GM12878 (cell line): ENCODE measurements at regions not wholly inside any gene's neighbourhood (a gene's known extent, or its start where the extent isn't known, plus 50 kb on each side); places are given as distances from the start of the nearest gene placed in this dataset.

ENCODE experiments used
- ATAC-seq: fragments of 200-7000 bp; cut with Tn5 transposase; 3 replicates; pipeline ENCODE4 v1.9.1; 2020; ENCODE audit warnings: mild to moderate bottlenecking, moderate library complexity
- BruUV-seq: library from RNA; stranded (reverse); fragments of 400-500 nt; replicated peaks from 2 replicates; lab custom pipeline; 2021; lab: Mats Ljungman, UMichigan
- CTCF ChIA-PET: fragments of 300-600 bp; sonication (Branson Sonifier 250); formaldehyde crosslinking; extraction: SDS; loops from one replicate; lab custom pipeline; 2021; ENCODE audit warnings: inconsistent platforms; lab: Yijun Ruan, JAX
- POLR2A ChIA-PET: fragments of 350-600 bp; formaldehyde crosslinking; extraction: SDS; loops from one replicate; lab custom pipeline; 2021; ENCODE audit warnings: inconsistent platforms; lab: Charles Lee
- RAD21 ChIA-PET: fragments of 300-600 bp; sonication (Branson Sonifier 250); formaldehyde crosslinking; loops from one replicate; lab custom pipeline; 2023; ENCODE audit warnings: antibody characterized with exemption; ENCODE audit not compliant: unreplicated experiment; lab: Charles Lee
- SMC1A ChIA-PET: fragments of 300-600 bp; sonication (Branson Sonifier 250); formaldehyde crosslinking; loops from one replicate; lab custom pipeline; 2023; ENCODE audit not compliant: unreplicated experiment, uncharacterized antibody; lab: Charles Lee
- DNase-seq: peaks from one replicate; pipeline ENCODE4 v3.0.0-alpha.2; 2011; ENCODE audit warnings: low read depth, low spot score
- FAIRE-seq: peaks from 3 replicates; lab custom pipeline; 2011; peaks lifted over from hg19 to GRCh38; lab: Jason Lieb, UNC
- H2AFZ ChIP-seq: 2 replicates; pipeline ENCODE4 v1.6.0; 2011; ENCODE audit warnings: low read depth, low read length, control low read depth; ENCODE audit not compliant: control insufficient read depth
- H3K27ac ChIP-seq: 2 replicates; pipeline ENCODE4 v1.5.1; 2011; ENCODE audit warnings: control low read depth; ENCODE audit not compliant: control insufficient read depth, insufficient read depth
- H3K27me3 ChIP-seq, 2 experiments: replicated peaks in 1 of 2; 2 replicates each; pipeline versions ENCODE4 v1.6.0 to v1.6.1; 2011; ENCODE audit warnings: low read length in 1 of 2; ENCODE audit not compliant: control insufficient read depth in 2 of 2, insufficient read depth in 2 of 2
- H3K36me3 ChIP-seq, 2 experiments: 2 replicates each; pipeline ENCODE4 v1.5.1; 2011; ENCODE audit warnings: low read length in 1 of 2; ENCODE audit not compliant: control insufficient read depth in 2 of 2, insufficient read depth in 2 of 2
- H3K4me1 ChIP-seq: 2 replicates; pipeline ENCODE4 v1.6.1; 2011; ENCODE audit warnings: mild to moderate bottlenecking, low read length, moderate library complexity, mixed read lengths; ENCODE audit not compliant: control insufficient read depth, insufficient read depth
- H3K4me2 ChIP-seq: 2 replicates; pipeline ENCODE4 v1.6.0; 2011; ENCODE audit warnings: control low read depth; ENCODE audit not compliant: control insufficient read depth, insufficient read depth
- H3K4me3 ChIP-seq: fragments of 200-600 bp; sonication (generic); 2 replicates; pipeline ENCODE4 v1.5.1; 2016
- H3K79me2 ChIP-seq: 2 replicates; pipeline ENCODE4 v1.6.0; 2011; ENCODE audit warnings: low read length; ENCODE audit not compliant: control insufficient read depth, insufficient read depth
- H3K9ac ChIP-seq: 2 replicates; pipeline ENCODE4 v1.8.0; 2011; ENCODE audit warnings: low read length, control low read depth, mixed read lengths; ENCODE audit not compliant: control insufficient read depth, insufficient read depth
- H3K9me3 ChIP-seq: replicated peaks from 3 replicates; pipeline ENCODE4 v1.5.1; 2011; ENCODE audit warnings: mild to moderate bottlenecking, low read length; ENCODE audit not compliant: control insufficient read depth, insufficient read depth
- H4K20me1 ChIP-seq: 2 replicates; pipeline ENCODE4 v1.6.0; 2011; ENCODE audit not compliant: control insufficient read depth, insufficient read depth
- KLF5 ChIP-seq: fragments of 450-650 bp; IDR thresholded peaks from 2 replicates; pipeline ENCODE4 v1.6.1; 2014; ENCODE audit warnings: mild to moderate bottlenecking; ENCODE audit not compliant: partially characterized antibody
- MTA2 ChIP-seq: fragments of 450-650 bp; IDR thresholded peaks from 2 replicates; pipeline ENCODE4 v1.6.1; 2016; ENCODE audit warnings: low read depth, mild to moderate bottlenecking, moderate library complexity
- NFYB ChIP-seq: IDR thresholded peaks from 2 replicates; pipeline ENCODE4 v1.6.1; 2011; ENCODE audit warnings: low read depth, mild to moderate bottlenecking, low read length, improper control_type of control experiment, moderate library complexity; ENCODE audit not compliant: insufficient read depth
- NR2C2 ChIP-seq: IDR thresholded peaks from 2 replicates; pipeline ENCODE4 v1.6.1; 2011; ENCODE audit warnings: borderline replicate concordance, low read depth; ENCODE audit not compliant: control insufficient read depth, insufficient read length
- RBBP5 ChIP-seq: fragments of 200-600 bp; sonication (generic); conservative IDR thresholded peaks from 2 replicates; pipeline ENCODE4 v1.6.1; 2016
- SMAD5 ChIP-seq: IDR thresholded peaks from 2 replicates; pipeline ENCODE4 v1.6.1; 2016; ENCODE audit warnings: antibody characterized with exemption, low read depth
- ZNF207 ChIP-seq: fragments of 450-650 bp; IDR thresholded peaks from 2 replicates; pipeline ENCODE4 v1.6.1; 2014; ENCODE audit warnings: antibody characterized with exemption, mild to moderate bottlenecking, borderline replicate concordance
- WGBS: methylation state at CpG from one replicate; pipeline ENCODE4 v1.1.6; 2016; ENCODE audit warnings: low lambda C conversion rate; ENCODE audit not compliant: insufficient replicate concordance, insufficient coverage; ENCODE audit errors: missing lambda C conversion rate; 5-methylcytosine and 5-hydroxymethylcytosine counted together
- in situ Hi-C: fragments of 300-500 bp; cut with MboI; formaldehyde crosslinking; loops from 9 replicates; pipeline ENCODE4 v1.14.3; 2018; ENCODE audit warnings: mixed read lengths
- intact Hi-C: fragments of 100-400 bp; cut with micrococcal nuclease; formaldehyde crosslinking; loops from one replicate; pipeline ENCODE4 v1.14.2; 2022; ENCODE audit not compliant: unreplicated experiment
- TF ChIP-seq, protein P1 (sequence below): IDR thresholded peaks from 2 replicates; pipeline ENCODE4 v1.6.1; 2012; ENCODE audit warnings: mild to moderate bottlenecking, low read depth, low read length
- TF ChIP-seq, protein P2 (sequence below): fragments of 450-650 bp; IDR thresholded peaks from 2 replicates; pipeline ENCODE4 v1.6.1; 2017; ENCODE audit warnings: borderline replicate concordance
- TF ChIP-seq, protein P3 (sequence below): fragments of 450-650 bp; IDR thresholded peaks from 2 replicates; pipeline ENCODE4 v1.6.1; 2016; ENCODE audit warnings: mild to moderate bottlenecking

DNA sequence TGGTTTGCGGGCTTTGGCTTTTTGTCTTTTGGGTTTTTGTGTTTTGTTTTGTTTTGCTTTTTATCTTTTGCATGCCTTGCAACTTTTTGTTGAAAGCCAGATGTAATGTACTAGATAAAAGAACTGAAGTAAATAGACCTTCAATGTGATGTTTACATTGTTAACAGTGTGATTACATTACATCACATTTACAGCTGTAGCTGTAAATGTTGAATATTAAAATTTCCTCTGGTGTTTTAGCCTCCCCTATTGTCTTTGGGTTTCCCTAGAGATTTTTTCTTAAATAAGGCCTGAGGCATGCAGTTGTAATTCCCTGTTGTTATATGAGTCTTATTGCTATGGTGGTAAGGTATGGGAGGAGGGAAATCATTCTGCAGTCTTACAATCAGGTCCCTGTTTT lies 275.0 kb downstream of the PARM1 start:
- TF ChIP-seq NFYB: no peak
- no peak for TF ChIP-seq SMAD5
- no peak for TF ChIP-seq RBBP5
- no peak for TF ChIP-seq MTA2
- TF ChIP-seq ZNF207: no peak
- no peak for TF ChIP-seq KLF5
- TF ChIP-seq, protein P1, sequence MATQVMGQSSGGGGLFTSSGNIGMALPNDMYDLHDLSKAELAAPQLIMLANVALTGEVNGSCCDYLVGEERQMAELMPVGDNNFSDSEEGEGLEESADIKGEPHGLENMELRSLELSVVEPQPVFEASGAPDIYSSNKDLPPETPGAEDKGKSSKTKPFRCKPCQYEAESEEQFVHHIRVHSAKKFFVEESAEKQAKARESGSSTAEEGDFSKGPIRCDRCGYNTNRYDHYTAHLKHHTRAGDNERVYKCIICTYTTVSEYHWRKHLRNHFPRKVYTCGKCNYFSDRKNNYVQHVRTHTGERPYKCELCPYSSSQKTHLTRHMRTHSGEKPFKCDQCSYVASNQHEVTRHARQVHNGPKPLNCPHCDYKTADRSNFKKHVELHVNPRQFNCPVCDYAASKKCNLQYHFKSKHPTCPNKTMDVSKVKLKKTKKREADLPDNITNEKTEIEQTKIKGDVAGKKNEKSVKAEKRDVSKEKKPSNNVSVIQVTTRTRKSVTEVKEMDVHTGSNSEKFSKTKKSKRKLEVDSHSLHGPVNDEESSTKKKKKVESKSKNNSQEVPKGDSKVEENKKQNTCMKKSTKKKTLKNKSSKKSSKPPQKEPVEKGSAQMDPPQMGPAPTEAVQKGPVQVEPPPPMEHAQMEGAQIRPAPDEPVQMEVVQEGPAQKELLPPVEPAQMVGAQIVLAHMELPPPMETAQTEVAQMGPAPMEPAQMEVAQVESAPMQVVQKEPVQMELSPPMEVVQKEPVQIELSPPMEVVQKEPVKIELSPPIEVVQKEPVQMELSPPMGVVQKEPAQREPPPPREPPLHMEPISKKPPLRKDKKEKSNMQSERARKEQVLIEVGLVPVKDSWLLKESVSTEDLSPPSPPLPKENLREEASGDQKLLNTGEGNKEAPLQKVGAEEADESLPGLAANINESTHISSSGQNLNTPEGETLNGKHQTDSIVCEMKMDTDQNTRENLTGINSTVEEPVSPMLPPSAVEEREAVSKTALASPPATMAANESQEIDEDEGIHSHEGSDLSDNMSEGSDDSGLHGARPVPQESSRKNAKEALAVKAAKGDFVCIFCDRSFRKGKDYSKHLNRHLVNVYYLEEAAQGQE: no peak
- TF ChIP-seq NR2C2: no peak
- TF ChIP-seq, protein P2, sequence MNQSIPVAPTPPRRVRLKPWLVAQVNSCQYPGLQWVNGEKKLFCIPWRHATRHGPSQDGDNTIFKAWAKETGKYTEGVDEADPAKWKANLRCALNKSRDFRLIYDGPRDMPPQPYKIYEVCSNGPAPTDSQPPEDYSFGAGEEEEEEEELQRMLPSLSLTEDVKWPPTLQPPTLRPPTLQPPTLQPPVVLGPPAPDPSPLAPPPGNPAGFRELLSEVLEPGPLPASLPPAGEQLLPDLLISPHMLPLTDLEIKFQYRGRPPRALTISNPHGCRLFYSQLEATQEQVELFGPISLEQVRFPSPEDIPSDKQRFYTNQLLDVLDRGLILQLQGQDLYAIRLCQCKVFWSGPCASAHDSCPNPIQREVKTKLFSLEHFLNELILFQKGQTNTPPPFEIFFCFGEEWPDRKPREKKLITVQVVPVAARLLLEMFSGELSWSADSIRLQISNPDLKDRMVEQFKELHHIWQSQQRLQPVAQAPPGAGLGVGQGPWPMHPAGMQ: no peak
- TF ChIP-seq, protein P3, sequence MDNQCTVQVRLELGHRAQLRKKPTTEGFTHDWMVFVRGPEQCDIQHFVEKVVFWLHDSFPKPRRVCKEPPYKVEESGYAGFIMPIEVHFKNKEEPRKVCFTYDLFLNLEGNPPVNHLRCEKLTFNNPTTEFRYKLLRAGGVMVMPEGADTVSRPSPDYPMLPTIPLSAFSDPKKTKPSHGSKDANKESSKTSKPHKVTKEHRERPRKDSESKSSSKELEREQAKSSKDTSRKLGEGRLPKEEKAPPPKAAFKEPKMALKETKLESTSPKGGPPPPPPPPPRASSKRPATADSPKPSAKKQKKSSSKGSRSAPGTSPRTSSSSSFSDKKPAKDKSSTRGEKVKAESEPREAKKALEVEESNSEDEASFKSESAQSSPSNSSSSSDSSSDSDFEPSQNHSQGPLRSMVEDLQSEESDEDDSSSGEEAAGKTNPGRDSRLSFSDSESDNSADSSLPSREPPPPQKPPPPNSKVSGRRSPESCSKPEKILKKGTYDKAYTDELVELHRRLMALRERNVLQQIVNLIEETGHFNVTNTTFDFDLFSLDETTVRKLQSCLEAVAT: no peak
- POLR2A ChIA-PET: no interaction called here
- Histone ChIP-seq H3K9me3 (no peaks in the 10 kb centered on the region), H3K27ac (no peak overlapping the region), H3K9ac (no peak overlapping the region), H3K36me3 (no peaks in the 10 kb centered on the region), H3K79me2 (no peaks in the 10 kb centered on the region), H2AFZ (no peak overlapping the region), H3K27me3 (peaks cover 0 to 2% of the 10 kb centered on the region in 2 experiments; a peak in 1 of 4 replicates), H4K20me1 (no peaks in the 10 kb centered on the region), H3K4me3 (no peak overlapping the region), H3K4me1 (no peaks in the 10 kb centered on the region), H3K4me2 (no peak overlapping the region)
- BruUV-seq: no TSS peak
- RAD21 ChIA-PET: no interaction called here
- CTCF ChIA-PET: no interaction called here
- ATAC-seq (no peak), FAIRE-seq (no peak), DNase-seq (no peak)
- 95% methylated on average over 1 of the region's 1 CpG for WGBS
- intact Hi-C loops (no loop called here), in situ Hi-C loops (no loop called here)
- SMC1A ChIA-PET: no interaction called here
